RPMI8226 (cell line): ENCODE measurements at regions not wholly inside any gene's neighbourhood (a gene's known extent, or its start where the extent isn't known, plus 50 kb on each side); places are given as distances from the start of the nearest gene placed in this dataset.

Source experiments
- DNase-seq: peaks from one replicate; pipeline ENCODE4 v3.0.0-alpha.2; 2015

DNA sequence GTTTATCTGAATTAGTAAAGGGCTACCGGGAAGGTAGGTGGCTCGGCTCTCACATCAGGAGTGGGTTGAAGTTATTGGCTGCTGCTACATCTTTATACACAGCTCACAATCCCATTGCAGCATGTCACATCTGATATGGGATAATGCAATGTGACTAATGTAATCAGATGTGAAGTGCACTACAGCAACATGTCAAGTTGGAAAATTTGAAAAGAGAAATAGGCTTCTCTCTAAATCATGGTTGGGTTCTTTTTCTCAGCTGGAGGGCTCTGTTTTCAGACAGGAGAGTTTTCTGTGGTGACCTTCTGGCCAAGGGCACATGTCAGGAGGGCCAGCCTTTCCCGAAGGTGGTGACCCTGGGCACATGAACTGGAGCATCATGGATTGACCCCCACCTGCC, 337.5 kb downstream of the HRH4 start:
- DNase-seq: no peak

DNA sequence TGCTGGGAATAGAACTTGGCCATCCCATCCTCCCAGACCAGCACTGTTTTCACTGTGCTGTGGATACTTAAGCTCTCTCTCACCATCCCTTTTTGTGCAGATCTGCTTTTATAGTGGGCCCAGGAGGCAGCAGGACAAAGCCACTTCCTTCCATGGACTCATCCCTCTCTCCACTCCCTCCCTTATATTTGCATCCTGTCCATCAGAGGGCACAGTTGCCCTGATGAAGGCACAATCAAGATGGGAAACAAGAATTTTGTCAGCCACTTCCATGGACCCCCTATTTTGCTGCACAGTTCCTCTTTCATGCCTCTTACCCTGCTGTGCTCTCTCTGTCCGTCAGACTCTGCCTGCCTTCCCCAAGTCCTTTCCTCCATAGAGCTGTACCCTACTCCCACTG, 338.7 kb downstream of the HRH4 start:
- no peak for DNase-seq

DNA sequence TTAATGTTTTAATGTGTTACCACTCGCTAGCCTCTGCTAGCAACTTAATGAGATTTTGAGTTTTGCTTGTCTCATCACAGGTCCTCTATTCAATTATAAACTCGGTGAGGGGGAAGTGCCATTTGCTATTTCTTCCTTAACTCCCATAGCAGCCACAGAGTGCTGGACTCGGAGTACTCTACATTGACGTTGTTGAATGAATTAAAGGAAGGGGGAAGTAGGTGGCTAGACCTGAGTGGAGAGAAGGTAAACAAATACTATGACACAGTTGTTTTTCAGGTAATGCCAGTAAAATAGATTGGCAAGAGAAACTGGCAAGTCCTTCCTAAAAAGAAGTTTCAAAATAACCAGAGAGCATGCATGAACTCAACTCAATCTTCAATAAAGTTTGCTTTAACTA, 339.3 kb downstream of the HRH4 start:
- no peak for DNase-seq

DNA sequence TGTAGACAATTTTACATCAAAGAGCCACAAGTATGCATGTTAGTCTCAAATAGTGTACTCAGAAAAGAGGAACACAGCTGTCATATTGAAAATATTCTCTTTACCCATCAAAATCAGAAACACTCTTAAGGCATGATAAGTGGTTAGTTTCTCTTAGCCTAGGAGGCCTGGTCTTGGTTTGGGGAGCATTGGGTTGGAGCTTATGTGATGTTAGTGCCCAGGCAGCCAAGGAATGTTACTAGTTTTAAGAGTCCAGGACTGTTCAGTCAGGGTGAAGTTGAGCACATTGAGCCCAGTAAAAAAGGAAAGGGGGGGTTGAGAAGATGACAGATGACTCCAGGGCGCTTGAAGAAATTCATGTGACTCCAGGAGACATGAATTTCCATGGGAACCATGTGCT, 340.6 kb downstream of the HRH4 start:
- no peak for DNase-seq

DNA sequence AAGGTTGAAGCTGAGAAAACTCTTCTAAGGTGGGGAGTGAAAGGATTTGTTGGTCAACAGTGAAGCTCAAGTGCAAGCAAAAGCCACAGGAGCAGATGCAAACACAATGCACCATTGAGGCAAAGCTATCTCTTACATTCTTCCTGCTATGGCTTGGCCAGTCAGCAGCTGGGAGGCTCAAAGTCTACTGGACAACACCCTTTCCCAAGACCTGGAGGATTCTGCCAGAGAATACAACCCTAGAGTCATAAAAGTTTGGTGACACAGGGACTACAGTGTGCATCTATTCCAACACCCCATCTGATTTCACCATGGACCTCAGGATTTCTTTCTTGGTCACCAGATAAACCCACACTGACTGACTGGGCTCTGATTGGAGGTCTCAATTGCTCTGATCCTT, 342.0 kb downstream of the HRH4 start:
- no peak for DNase-seq

DNA sequence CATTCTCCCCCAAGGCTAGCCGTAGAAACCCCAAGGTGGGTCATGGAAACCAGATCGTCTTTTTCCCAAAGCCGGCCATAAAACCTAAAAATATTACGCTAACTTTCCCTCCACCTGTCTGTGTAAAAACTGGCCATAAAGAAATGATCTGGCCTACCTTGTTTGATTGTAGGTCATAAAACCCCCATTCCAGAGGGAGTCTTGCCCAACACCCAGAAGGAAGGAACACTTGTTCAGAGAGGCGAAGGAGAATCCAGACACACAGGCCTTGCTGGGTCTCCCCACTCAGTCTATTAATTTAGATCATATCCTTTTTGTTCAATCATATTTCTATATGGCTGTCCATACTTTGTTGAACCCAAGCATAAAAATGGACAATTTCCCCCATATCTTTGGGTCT, 344.7 kb downstream of the HRH4 start:
- no peak for DNase-seq

DNA sequence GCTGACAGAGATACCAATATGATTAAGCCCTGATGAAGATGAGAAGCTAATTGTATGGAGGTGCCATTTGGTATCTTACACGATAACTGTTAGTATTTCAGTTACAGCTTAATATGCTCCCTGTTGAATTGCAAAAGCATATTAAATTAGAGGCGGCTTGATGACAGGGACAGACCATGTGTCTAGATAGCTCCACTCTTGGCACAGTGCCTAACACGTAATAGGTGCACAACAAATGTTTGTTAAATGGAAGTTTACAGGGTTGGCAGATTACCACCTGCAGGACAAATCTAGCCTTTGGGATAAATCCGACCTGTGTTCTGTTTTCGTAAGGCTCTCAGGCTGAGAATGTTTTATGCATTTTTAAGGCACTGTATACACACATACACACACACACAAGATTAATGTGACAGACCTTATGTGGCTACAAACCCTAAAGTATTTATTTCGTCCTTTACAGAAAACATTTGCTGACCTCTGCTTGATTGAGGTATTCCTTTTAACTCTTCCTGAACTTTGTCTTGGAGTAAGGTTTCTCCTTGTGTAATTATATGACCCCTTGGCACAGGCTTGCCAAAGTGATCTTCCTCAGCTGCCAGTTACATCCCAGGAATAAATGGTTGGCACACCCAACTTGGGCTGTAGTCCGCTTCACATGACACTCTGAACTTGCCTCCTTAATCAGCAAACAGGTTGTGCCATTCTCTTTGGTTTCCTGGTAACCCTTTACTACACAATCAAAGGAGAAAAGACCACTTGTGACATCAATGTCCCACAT, 348.9 kb downstream of the HRH4 start:
- DNase-seq: no peak

DNA sequence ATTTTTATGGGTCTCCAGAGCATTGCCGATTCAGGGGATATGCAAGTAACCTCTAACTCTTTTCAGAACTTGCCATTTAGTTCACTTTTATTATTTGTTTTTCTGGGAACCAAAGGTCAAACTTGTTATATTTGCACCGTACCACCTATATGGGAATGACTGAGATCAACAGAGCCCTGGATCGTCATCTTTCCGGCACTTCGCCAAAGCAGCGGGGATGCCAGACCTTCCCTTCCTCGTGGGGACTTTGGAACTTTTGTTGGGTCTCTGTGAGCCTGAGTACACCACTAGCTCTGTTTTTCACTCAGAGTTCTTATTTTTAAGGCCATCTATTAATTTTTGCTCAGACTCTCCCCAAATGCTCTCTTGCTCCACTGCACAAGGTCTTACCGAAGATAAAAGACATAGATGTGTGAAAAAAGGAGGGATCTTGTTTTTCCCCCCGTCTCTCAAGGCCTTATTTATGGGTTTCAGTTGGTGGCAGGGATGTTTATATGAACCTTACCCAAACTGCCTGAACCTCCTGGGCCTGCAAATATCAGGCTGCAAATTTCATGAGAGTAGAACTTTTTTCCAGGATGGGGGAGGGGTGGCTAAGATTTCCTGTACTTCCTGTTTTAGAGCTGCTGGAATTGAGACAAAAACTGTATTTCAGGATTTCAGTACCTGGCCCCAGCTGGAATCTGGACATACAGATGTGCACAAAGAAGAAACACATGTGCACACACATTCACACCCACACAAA, 350.3 kb downstream of the HRH4 start:
- DNase-seq: no peak

DNA sequence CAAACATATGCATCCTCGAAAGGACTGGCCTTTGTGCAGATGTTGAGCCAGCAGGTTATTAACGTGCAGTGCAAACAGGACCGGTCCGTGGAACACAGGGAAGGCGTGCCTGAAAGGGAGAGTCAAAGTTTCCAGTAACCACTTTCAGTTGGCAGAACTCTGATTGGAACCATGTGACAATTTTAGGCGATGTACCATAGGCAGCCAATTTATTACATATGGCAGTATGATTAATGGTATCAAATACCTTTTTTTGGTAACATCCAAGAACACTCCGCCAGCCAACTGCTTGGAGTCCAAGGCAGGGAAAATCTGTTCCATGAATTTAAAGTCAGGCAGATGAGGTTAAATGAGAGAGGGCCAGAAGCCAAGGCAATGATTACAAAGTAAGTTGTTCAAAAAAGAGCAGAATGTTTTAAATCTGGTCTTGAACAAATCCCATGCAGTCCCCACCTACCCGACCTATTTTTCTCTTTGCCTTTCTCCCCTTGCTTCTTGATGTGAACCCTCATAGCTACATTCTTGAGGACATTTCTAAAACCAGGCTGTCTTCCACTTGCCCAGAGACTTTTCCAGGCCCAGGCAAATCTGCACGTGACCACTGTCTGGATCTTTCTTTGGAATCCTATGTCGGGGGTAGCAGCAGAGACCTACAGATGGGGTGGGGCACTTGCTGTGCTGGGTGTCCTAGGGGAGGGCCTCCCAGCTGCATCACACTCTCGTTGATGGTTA, 351.7 kb downstream of the HRH4 start:
- DNase-seq: no peak

DNA sequence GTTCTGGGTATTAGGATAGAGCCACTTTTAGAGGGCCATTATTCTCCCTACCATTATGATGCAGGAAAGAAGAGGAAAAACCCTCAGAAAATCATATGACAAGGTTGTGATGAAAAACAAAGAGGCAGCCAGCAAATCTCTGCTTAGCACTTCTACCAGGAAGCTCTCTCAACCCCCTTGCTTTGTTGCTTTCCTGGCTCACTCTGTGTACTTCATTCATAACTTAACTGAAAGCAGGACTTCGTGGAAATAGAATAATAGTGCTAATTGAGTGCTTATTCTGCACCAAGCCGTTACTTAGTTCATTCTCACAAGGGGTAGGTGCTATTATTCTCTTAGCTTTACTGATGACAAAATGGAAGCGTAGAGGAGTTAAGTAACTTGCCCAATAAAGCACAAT, 354.1 kb downstream of the HRH4 start:
- DNase-seq: no peak

DNA sequence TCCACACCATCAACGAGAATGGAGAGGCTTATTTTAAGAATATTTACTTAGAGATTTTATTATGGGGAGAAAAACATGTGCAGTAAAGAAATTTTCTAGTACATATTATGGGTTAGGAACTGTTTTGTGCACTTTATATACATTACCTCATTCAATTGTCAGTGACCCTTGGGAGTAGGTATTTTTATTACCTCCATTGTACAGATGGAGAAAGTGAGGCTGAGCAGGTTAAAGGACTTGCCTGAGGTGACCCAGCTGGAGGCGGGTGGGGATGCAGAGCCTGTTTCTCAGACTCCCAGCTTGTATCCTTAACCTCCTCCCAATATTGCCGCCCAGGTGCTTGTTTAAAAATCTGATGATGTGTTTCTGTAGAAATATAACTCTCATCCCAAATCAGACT, 356.7 kb downstream of the HRH4 start:
- no peak for DNase-seq

DNA sequence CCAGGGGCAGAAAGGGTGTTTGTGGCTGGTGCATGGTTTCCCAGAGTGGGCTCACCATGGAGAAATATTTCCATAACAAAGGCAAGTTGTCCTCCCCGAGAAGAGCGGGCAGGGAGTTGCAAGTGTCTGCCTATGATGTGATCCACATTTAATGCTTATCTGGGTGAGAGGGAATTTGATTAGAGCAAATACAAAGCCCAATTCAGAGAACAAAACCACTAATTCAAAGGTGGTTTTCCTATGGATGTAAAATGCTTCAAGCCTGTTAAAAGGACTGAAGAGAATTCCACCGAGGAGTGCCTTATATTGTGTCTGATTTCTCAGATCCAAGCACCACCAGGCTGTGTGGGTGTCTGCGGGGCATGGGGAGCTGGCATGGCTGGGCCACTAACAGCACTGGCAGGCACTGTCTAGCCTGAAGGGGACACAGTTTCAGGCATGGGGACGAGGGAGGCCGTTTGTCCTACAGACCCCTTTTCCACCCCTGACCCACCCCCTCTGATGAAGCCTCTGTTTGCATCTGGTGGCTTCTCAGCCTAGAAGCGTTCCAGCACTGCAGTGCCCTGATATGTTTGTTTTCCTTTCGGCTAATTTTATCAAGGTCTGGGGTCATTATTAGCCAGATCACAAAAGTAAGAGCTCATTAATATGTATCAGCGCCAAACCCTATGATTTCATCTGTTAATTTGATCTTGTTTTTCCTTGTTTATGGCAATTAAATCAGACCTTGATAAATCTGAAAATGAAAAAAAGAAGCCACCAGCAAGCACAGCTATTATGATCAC, 357.3 kb downstream of the HRH4 start:
- DNase-seq: no peak

DNA sequence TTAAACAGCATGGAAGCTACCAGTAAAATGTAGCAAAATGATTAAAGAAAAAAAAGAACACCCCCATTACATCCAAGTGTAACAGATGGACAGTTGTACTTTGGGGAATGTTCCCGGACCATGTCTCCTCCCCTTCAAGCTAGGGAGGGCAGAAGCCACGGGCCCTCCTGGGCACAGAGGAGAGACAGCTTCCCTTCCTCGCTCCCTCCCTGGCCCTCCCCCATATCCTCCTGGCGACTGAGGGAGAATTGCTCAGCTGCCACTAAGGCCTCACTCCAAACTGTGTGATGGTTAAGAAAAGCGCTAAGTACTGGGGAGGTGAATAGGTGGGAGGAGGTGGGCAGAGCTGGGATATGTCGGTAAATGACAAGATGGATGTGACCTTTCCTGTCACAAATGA, 358.0 kb downstream of the HRH4 start:
- no peak for DNase-seq

DNA sequence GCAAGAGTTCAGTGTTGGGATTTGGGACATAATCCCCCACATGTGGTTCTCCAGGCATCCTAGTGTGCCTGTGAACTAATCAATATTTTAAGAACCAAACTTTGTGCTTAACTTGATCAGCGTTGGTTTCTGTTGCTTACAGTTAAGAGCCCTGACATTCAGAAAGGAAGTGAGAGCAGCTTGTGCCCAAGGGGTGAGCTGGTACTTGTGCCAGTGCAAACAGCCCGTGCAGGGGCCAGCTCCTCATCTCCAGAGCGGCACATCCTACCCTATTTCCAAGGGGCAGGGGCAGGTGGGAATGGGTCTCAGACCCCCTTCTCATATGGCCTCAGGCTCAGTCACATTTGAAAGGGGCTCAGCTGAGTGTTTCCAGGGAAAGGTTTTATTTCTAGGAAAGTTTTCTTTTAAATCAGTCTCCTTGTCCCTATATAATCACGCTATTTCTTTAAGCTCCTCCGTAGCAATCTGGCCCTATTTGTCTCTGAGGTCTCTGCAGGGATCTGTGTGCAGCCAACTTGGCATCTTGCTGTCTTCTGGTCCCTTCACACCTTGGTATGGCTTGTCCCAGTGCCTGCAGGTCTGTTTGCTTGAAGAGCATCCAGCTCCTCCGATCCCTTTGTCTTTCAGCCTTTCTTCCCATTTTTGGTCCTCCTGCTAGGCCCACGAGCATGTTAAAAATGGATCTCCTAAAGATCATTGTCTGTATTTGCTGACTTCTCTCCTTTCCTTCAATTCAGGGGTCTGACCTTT, 358.9 kb downstream of the HRH4 start:
- DNase-seq: no peak

DNA sequence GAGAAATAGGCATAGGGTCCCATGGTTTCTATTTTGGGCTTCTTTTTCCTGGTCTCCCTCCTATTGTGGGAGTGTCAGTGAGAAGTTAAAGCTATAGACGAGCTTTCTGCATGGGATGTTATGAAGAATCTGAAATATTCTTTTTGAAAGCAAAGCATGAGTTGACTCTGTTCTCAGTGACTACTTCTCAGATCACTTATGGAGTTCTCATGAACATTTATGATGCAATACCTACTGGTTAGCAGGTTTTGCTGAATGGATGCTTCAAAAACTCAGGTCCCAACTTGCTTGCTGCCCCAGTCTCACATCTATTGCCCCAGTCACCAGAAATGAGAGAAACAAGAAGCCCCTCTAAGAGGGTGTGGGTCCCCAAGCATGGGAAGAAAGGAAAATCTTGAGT, 365.0 kb downstream of the HRH4 start:
- no peak for DNase-seq

DNA sequence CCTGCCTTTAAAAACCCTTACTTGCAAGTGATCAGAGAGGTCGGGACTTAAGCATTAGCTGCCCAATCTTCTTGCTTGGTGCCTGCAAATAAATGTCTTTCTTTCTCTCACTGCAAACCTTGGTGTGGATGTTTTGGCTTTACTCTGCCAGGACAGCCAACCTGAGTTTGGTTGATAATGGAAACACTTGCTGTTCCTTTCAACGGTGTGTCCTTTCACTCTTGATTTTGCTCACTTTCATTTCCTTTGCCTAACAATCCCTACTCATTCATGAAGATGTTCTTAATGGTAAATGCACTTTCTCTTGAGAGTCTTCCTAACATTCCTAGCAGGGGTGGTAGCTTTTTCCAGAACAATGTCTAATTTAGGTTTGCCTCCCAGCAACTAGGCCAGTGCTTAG, 366.2 kb downstream of the HRH4 start:
- DNase-seq: no peak

DNA sequence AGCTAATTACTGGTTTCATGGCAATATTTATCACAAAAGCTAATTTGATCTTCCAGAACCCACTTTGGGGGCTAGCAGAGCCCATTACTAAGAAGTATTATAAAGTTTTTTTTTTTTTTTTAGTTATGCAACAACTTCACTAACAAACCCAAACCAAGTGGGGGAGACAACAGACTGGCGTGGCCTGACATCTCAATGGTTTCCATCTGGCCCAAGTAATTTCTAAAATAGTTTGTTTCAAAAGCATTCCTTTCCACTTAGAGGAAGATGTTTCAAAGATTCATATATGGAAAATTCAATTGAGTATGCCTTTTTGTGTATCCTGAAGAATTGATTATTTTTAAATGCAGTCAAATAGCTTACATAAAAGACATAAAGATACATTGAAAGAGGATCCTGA, 367.1 kb downstream of the HRH4 start:
- no peak for DNase-seq

DNA sequence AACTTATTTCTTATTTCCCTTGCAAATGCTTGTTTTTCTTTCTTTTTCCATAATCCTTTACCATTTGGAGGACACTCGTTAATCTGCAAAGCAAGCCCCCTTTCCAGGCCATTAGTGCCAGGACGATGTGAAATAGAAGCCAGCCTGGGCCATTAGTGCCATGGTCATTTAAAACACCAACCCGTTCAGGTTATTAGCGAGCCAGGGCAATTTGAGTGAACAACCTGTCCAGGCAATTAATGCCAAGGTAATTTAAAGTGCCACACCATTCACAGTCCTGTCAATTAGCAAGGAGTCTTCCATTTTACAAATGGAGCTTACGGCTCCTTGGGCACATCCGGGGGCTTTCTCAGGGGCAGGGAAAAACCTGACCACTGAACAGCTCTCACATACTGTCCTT, 370.6 kb downstream of the HRH4 start:
- no peak for DNase-seq

DNA sequence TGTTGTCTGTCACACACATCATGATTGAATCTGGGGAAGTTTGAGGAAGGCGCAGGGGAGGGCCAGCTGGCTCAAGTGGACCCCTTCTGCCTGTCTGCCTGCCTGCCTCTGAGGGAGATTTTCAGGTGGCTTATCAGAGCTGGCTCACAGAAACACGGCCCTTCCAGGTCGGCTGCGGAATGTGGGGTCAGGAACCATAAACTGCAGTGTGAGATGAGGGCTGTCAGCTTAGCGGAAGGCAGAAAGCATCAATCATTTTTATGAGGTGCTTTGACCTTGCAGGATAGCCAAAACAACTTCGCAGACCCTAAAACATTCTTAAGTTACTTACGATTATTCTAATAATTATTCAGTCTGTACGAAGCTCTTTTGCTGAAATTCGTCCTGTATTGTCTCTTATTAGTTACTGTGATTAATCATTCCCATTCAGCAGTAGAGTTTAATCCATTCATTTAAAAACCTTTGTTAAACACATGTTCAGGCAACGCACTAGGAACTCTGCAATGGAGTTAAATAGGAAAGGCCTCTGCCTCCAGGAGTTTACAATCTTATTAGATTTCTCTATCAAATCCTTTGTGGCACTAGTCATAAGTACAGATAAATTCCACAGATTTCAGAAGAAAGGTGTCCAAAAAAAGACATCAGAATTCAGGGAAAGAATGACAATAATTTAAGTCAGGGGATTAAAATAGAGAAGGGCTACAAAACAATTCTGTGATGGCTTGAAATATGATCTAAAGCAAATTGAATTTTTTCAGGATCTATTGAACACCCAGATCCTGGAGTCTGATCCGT, 371.6 kb downstream of the HRH4 start:
- no peak for DNase-seq

DNA sequence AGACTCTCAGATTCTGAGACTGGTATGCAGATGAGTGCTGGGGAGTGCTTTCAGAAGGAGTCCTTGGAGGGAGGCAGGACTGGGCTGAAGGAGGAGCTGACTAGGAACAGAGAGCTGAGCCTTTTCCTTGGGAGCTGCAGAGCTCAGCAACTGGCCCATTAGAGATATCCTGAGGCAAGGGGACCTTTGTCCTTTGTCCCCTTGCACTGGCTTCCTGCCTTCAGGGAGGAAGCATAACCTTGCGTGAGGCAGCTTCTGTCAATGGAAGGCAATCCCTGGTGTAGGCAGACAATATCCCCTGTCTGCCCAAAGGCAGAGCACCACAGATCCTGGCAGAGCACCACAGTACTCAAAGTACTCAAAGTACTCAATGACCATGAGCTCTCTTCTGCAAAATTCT, 375.3 kb downstream of the HRH4 start:
- DNase-seq: no peak

DNA sequence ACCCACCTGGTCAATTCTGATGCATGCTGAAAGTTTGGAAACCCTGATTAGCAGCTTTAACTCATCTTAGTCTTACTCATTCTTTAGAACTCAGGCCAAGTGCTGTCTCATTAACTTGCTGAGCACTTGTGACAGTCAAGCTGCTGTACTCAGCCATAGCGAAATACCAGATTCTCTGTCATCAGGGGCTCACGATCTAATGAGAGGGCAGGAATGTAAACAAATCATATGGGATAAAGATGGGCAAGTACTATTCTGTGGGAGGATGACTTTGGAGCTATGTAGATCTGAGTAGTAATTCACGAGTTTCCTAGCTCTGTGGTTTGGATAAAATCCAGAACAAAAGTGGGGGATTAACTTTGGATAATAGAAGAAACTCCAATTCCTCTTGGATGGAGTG, 376.6 kb downstream of the HRH4 start:
- DNase-seq: no peak

DNA sequence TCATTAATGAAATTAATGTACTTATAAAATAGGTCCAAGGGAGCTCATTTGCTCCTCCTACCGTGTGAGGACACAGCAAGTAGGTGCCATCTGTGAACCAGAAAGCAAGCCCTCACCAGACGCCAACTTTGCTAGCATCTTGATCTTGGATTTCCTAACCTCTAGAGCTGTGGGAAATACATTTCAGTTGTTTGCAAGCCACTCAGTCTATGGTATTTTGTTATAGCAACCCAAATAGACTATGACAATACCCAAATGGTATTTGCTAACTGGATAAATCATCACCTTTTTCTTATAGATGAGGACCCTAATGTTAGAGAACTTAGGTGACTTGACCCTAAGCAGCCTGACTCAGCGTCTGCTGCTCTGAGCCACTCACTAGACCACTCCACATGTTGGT, 379.6 kb downstream of the HRH4 start:
- no peak for DNase-seq
